Middle frontal gyrus (tissue), 1 donor: ENCODE measurements at regions not wholly inside any gene's neighbourhood (a gene's known extent, or its start where the extent isn't known, plus 50 kb on each side); places are given as distances from the start of the nearest gene placed in this dataset.
"Not testable (repeated sequence)": the region's sequence is repeated elsewhere in the genome, so short reads cannot be mapped to it uniquely, and the experiment has no call there.

Experiments used
- DNase-seq: peaks from one replicate; pipeline ENCODE4 v3.0.0-alpha.2; 2015; ENCODE audit warnings: low spot score; ENCODE audit errors: extremely low spot score

- DNase-seq, result no peak
Measured at GRCh38 chr4:140219567-140219966, 65.6 kb upstream of the MAML3 start.

- not testable (repeated sequence) for DNase-seq
Measured at GRCh38 chr4:140219070-140219469, 65.1 kb upstream of the MAML3 start.

GRCh38 chr4:140213749-140214148 lies 59.8 kb upstream of the MAML3 start:
- DNase-seq, result no peak

GRCh38 chr4:140213116-140213515 lies 59.1 kb upstream of the MAML3 start:
- no peak for DNase-seq

GRCh38 chr4:140212646-140213045 lies 58.7 kb upstream of the MAML3 start:
- DNase-seq, result no peak

GRCh38 chr4:140212194-140212593 lies 58.2 kb upstream of the MAML3 start:
- DNase-seq, result no peak

GRCh38 chr4:140211693-140212092 lies 57.7 kb upstream of the MAML3 start:
- no peak for DNase-seq

- DNase-seq, result no peak
Measured at GRCh38 chr4:140211161-140211560, 57.2 kb upstream of the MAML3 start.

GRCh38 chr4:140208921-140209320 lies 54.9 kb upstream of the MAML3 start:
- no peak for DNase-seq
